Neural cell (in vitro differentiated cells): ENCODE measurements at regions not wholly inside any gene's neighbourhood (a gene's known extent, or its start where the extent isn't known, plus 50 kb on each side); places are given as distances from the start of the nearest gene placed in this dataset.

ENCODE experiments used
- CTCF ChIP-seq: fragments of 450-650 bp; IDR thresholded peaks from 2 replicates; pipeline ENCODE4 v1.5.1; 2014; ENCODE audit warnings: antibody characterized with exemption, mild to moderate bottlenecking, moderate library complexity; ENCODE audit not compliant: poor library complexity, severe bottlenecking
- POLR2AphosphoS5 ChIP-seq: IDR thresholded peaks from 2 replicates; pipeline ENCODE4 v1.6.1; 2012
- TAF1 ChIP-seq: IDR thresholded peaks from 2 replicates; pipeline ENCODE4 v1.6.1; 2012; ENCODE audit warnings: low read depth
- TF ChIP-seq, protein P1 (sequence below): IDR thresholded peaks from 2 replicates; pipeline ENCODE4 v1.6.1; 2012; ENCODE audit warnings: borderline replicate concordance

DNA sequence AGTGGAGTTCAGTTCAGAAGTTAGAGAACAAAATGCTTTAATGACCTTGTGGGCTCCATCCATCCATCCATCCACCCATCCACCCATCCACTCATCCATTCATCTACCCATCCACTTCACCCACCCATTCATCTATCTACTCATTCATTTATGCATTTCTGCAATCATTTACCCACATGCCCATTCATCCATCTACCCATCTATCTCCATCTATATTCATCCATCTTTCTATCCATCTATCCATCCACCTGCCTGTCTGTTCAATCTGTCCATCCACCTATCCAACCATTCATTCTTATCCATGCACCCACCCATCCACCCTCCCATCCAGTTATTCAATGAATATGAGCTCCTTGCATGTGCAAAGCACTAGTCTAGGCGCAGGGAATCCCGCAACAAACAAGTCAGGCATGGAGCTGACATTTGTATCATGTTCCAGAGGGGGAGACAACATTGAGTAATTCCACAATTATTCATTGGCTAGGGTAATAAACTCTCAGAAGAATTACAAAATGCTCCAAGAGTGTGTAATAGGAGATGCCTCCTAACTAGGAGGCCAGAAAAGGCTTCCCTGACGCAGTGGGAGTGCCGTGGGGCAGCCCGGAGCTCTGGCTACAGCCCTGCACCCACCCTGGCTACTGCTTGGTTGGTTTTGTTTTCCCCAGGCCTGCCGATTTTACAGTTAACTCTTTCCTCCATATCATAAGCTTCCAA is 211.2 kb downstream of the NXNL2 start:
- TF ChIP-seq CTCF (no peak), TAF1 (no peak), POLR2AphosphoS5 (no peak)
- TF ChIP-seq, protein P1, sequence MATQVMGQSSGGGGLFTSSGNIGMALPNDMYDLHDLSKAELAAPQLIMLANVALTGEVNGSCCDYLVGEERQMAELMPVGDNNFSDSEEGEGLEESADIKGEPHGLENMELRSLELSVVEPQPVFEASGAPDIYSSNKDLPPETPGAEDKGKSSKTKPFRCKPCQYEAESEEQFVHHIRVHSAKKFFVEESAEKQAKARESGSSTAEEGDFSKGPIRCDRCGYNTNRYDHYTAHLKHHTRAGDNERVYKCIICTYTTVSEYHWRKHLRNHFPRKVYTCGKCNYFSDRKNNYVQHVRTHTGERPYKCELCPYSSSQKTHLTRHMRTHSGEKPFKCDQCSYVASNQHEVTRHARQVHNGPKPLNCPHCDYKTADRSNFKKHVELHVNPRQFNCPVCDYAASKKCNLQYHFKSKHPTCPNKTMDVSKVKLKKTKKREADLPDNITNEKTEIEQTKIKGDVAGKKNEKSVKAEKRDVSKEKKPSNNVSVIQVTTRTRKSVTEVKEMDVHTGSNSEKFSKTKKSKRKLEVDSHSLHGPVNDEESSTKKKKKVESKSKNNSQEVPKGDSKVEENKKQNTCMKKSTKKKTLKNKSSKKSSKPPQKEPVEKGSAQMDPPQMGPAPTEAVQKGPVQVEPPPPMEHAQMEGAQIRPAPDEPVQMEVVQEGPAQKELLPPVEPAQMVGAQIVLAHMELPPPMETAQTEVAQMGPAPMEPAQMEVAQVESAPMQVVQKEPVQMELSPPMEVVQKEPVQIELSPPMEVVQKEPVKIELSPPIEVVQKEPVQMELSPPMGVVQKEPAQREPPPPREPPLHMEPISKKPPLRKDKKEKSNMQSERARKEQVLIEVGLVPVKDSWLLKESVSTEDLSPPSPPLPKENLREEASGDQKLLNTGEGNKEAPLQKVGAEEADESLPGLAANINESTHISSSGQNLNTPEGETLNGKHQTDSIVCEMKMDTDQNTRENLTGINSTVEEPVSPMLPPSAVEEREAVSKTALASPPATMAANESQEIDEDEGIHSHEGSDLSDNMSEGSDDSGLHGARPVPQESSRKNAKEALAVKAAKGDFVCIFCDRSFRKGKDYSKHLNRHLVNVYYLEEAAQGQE = no peak
